Esophagus muscularis mucosa (tissue), 3 donors: ENCODE measurements at regions not wholly inside any gene's neighbourhood (a gene's known extent, or its start where the extent isn't known, plus 50 kb on each side); places are given as distances from the start of the nearest gene placed in this dataset.
"Not testable (repeated sequence)": the region's sequence is repeated elsewhere in the genome, so short reads cannot be mapped to it uniquely, and the experiment has no call there.

Experiments used
- POLR2A ChIP-seq: fragments of 450-650 bp; IDR thresholded peaks from one replicate; pipeline ENCODE4 v1.6.1; 2017; ENCODE audit warnings: antibody characterized with exemption, moderate library complexity, mild to moderate bottlenecking, low read depth
- TF ChIP-seq, protein P1 (sequence below), 3 experiments: fragments of 200-600 bp in 2 of 3; fragments of 450-650 bp in 1 of 3; sonication (generic) in 2 of 3; IDR thresholded peaks; one replicate each; pipeline ENCODE4 v1.5.1; 2017 to 2019; ENCODE audit warnings: antibody characterized with exemption in 3 of 3, mild to moderate bottlenecking in 2 of 3, moderate library complexity in 1 of 3

- TF ChIP-seq, protein P1, sequence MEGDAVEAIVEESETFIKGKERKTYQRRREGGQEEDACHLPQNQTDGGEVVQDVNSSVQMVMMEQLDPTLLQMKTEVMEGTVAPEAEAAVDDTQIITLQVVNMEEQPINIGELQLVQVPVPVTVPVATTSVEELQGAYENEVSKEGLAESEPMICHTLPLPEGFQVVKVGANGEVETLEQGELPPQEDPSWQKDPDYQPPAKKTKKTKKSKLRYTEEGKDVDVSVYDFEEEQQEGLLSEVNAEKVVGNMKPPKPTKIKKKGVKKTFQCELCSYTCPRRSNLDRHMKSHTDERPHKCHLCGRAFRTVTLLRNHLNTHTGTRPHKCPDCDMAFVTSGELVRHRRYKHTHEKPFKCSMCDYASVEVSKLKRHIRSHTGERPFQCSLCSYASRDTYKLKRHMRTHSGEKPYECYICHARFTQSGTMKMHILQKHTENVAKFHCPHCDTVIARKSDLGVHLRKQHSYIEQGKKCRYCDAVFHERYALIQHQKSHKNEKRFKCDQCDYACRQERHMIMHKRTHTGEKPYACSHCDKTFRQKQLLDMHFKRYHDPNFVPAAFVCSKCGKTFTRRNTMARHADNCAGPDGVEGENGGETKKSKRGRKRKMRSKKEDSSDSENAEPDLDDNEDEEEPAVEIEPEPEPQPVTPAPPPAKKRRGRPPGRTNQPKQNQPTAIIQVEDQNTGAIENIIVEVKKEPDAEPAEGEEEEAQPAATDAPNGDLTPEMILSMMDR (IDR thresholded peaks at IDR 0.05) = not testable (repeated sequence)
- TF ChIP-seq POLR2A = not testable (repeated sequence)
Observed at GRCh38 chr10:121329631-121330030, 268.6 kb downstream of the FGFR2 start.
